Ishikawa (cell line): ENCODE measurements at regions not wholly inside any gene's neighbourhood (a gene's known extent, or its start where the extent isn't known, plus 50 kb on each side); places are given as distances from the start of the nearest gene placed in this dataset.

ENCODE experiments used
- CEBPB ChIP-seq: IDR thresholded peaks from 2 replicates; pipeline ENCODE4 v1.6.1; 2012
- EP300 ChIP-seq: IDR thresholded peaks from 2 replicates; pipeline ENCODE4 v1.6.1; 2012; ENCODE audit warnings: borderline replicate concordance
- FOXM1 ChIP-seq: IDR thresholded peaks from 2 replicates; pipeline ENCODE4 v1.6.1; 2012; ENCODE audit warnings: low read depth, borderline replicate concordance
- NFIC ChIP-seq: IDR thresholded peaks from 2 replicates; pipeline ENCODE4 v1.6.1; 2012
- RAD21 ChIP-seq: IDR thresholded peaks from 2 replicates; pipeline ENCODE4 v1.6.1; 2012; ENCODE audit warnings: low read depth
- REST ChIP-seq: IDR thresholded peaks from 2 replicates; pipeline ENCODE4 v1.6.1; 2012; ENCODE audit warnings: low read depth, mild to moderate bottlenecking
- TAF1 ChIP-seq: IDR thresholded peaks from 2 replicates; pipeline ENCODE4 v1.6.1; 2012; ENCODE audit warnings: low read depth, mild to moderate bottlenecking
- TCF12 ChIP-seq: IDR thresholded peaks from 2 replicates; pipeline ENCODE4 v1.6.1; 2012; ENCODE audit warnings: low read depth
- TEAD4 ChIP-seq: IDR thresholded peaks from 2 replicates; pipeline ENCODE4 v1.6.1; 2012
- USF1 ChIP-seq: IDR thresholded peaks from 2 replicates; pipeline ENCODE4 v1.6.1; 2012
- YY1 ChIP-seq: IDR thresholded peaks from 2 replicates; pipeline ENCODE4 v1.6.1; 2012; ENCODE audit warnings: low read depth
- ZBTB7A ChIP-seq: IDR thresholded peaks from 2 replicates; pipeline ENCODE4 v1.6.1; 2012; ENCODE audit warnings: low read depth

- TF ChIP-seq YY1 (no peak), EP300 (no peak), TAF1 (no peak), RAD21 (no peak), USF1 (no peak), CEBPB (no peak), REST (no peak), NFIC (no peak), FOXM1 (no peak), ZBTB7A (no peak), TEAD4 (no peak), TCF12 (no peak)
Measured at GRCh38 chr5:158482125-158482524, 617.6 kb downstream of the EBF1 start.
